Activated CD4-positive, alpha-beta T cell treated with anti-CD3 and anti-CD28 coated beads for 36 hours (primary cell): ENCODE measurements at regions not wholly inside any gene's neighbourhood (a gene's known extent, or its start where the extent isn't known, plus 50 kb on each side); places are given as distances from the start of the nearest gene placed in this dataset.

Source experiments
- ATAC-seq: fragments of 200-7000 bp; cut with Tn5 transposase; one replicate; pipeline ENCODE4 v1.10.0; 2021; ENCODE audit warnings: mild to moderate bottlenecking, moderate library complexity
- CTCF ChIA-PET: fragments of 350-600 bp; sonication (Branson Sonifier 250); formaldehyde crosslinking; loops from one replicate; lab custom pipeline; 2021; ENCODE audit warnings: antibody characterized with exemption; lab: Charles Lee
- POLR2A ChIA-PET: fragments of 350-600 bp; sonication (Branson Sonifier 250); formaldehyde crosslinking; loops from one replicate; lab custom pipeline; 2021; ENCODE audit warnings: antibody characterized with exemption, inconsistent platforms; lab: Charles Lee
- DNase-seq: peaks from one replicate; pipeline ENCODE4 v3.0.0-alpha.2; 2020
- H3K27ac Mint-ChIP-seq: one replicate; pipeline ENCODE4 v1.8.0; 2021; ENCODE audit warnings: mixed read lengths
- H3K27me3 Mint-ChIP-seq: one replicate; pipeline ENCODE4 v1.8.0; 2021; ENCODE audit warnings: mixed read lengths
- H3K36me3 Mint-ChIP-seq: one replicate; pipeline ENCODE4 v1.8.0; 2021; ENCODE audit warnings: low read depth, mixed read lengths
- H3K4me1 Mint-ChIP-seq: one replicate; pipeline ENCODE4 v1.8.0; 2021; ENCODE audit warnings: mixed read lengths
- H3K4me3 Mint-ChIP-seq: one replicate; pipeline ENCODE4 v1.8.0; 2021; ENCODE audit warnings: mild to moderate bottlenecking, moderate library complexity, mixed read lengths
- H3K9me3 Mint-ChIP-seq: one replicate; pipeline ENCODE4 v1.8.0; 2021; ENCODE audit warnings: low read depth, mixed read lengths
- intact Hi-C, 2 experiments: fragments of 100-400 bp; cut with DNase I in 1 of 2; cut with micrococcal nuclease in 1 of 2; formaldehyde crosslinking; loops; one replicate each; pipeline versions ENCODE4 v1.14.2 to v1.15.1; 2022 to 2024; cut with DNase I, micrococcal nuclease

- ChIA-PET POLR2A (interaction anchor here (0.6 kb wide), 2 partner anchors 103 to 312 kb away, joined by 3 to 7 read pairs; no protein-coding TSS in a partner anchor), CTCF (interaction anchor here (0.9 to 2.1 kb wide), 3 partner anchors 16 to 57 kb away, joined by 3 to 7 read pairs (median 4); no protein-coding TSS in a partner anchor)
- DNase-seq (no peak), ATAC-seq (no peak)
- Mint-ChIP-seq H3K9me3 (no peaks in the 10 kb centered on the region), H3K27ac (no peak overlapping the region), H3K36me3 (no peaks in the 10 kb centered on the region), H3K27me3 (no peaks in the 10 kb centered on the region), H3K4me3 (no peak overlapping the region), H3K4me1 (peaks cover 4% of the 10 kb centered on the region)
- intact Hi-C loops, result no loop called here
These were observed 61.9 kb downstream of the EXOSC2 start for GRCh38 chr9:130755377-130756007.

GRCh38 chr9:130756037-130756436 lies 62.5 kb downstream of the EXOSC2 start:
- ChIA-PET POLR2A (interaction anchor here (0.6 kb wide), 2 partner anchors 102 to 312 kb away, joined by 3 to 7 read pairs; no protein-coding TSS in a partner anchor), CTCF (interaction anchor here (0.6 to 2.1 kb wide), 3 partner anchors 15 to 57 kb away, joined by 4 to 7 read pairs (median 4); no protein-coding TSS in a partner anchor)
- Mint-ChIP-seq H3K9me3 (no peaks in the 10 kb centered on the region), H3K36me3 (no peaks in the 10 kb centered on the region), H3K27ac (no peak overlapping the region), H3K4me3 (no peak overlapping the region), H3K27me3 (no peaks in the 10 kb centered on the region), H3K4me1 (peaks cover 4% of the 10 kb centered on the region)
- intact Hi-C loops, result no loop called here
- DNase-seq (no peak), ATAC-seq (no peak)

DNA sequence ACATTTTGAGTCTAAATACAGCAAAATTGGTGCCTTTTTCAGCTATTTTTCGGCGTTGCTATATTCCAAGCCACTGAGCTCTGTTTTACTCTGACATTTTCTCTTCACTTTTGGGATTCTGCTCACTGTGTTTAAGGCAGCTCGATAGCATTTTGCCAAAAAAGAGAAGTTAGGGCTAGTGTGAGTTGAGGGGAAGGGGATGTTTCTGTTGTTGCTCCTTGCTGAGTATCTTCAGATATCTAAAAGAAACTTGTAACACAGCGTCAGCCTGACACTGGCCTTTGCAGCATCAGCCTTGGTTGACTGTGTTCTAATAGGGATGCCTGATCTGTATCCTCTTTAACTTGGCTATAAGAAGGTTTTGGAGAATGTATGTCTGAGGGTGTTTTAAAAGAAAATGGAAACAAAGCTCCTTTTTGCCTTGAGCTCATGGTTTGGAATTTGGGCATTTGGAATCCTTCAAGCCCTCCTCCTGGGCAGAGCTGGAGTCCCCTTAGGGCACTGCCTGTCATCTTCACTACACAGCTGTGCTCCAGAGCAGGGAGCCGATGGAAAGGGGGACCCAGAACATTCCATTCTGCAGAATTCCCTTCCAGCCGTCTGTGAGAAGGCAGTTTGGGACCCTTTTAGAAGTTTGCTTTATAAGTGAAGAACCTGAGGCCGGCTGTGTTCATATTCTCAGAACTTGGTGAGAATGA lies 63.0 kb downstream of the EXOSC2 start:
- ChIA-PET POLR2A (no interaction called here), CTCF (interaction anchor here (0.6 to 2.1 kb wide), 4 partner anchors 15 to 115 kb away, joined by 3 to 7 read pairs (median 4); no protein-coding TSS in a partner anchor)
- Mint-ChIP-seq H3K4me1 (peaks cover 4% of the 10 kb centered on the region), H3K36me3 (no peaks in the 10 kb centered on the region), H3K27me3 (no peaks in the 10 kb centered on the region), H3K4me3 (no peak overlapping the region), H3K27ac (no peak overlapping the region), H3K9me3 (no peaks in the 10 kb centered on the region)
- intact Hi-C loops, result no loop called here
- DNase-seq (no peak), ATAC-seq (no peak)

DNA sequence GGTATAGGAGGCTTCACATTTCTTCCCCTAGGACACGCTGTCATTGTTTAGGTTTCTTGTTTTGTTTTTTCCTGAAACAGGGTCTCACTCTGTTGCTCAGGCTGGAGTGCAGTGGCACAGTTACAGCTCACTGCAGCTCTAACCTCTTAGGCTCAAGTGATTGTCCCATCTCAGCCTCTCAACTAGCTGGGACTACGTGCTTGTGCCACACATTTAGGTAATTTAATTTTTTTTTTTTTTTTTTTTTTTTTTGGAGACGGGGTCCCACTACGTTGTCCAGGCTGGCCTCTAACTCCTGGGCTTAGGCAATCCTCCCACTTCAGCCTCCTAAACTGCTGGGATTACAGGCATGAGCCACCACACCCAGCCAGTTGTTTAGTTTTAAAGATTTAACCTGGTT lies 66.2 kb downstream of the EXOSC2 start:
- no peak overlapping the region for H3K27ac Mint-ChIP-seq
- no peak overlapping the region for H3K4me3 Mint-ChIP-seq
- no peaks in the 10 kb centered on the region for H3K36me3 Mint-ChIP-seq
- no peaks in the 10 kb centered on the region for H3K9me3 Mint-ChIP-seq
- ChIA-PET POLR2A (no interaction called here), CTCF (no interaction called here)
- ATAC-seq (no peak), DNase-seq (no peak)
- intact Hi-C loops, result no loop called here
- H3K4me1 Mint-ChIP-seq, result peaks cover 16% of the 10 kb centered on the region
- H3K27me3 Mint-ChIP-seq, result no peaks in the 10 kb centered on the region

GRCh38 chr9:130763331-130764171 lies 70.0 kb downstream of the EXOSC2 start:
- no peak for ATAC-seq
- Mint-ChIP-seq H3K36me3 (no peaks in the 10 kb centered on the region), H3K4me3 (no peak overlapping the region), H3K27ac (no peak overlapping the region), H3K9me3 (no peaks in the 10 kb centered on the region), H3K4me1 (peaks cover 40% of the 10 kb centered on the region), H3K27me3 (no peaks in the 10 kb centered on the region)
- intact Hi-C loops, result no loop called here
- ChIA-PET CTCF (no interaction called here), POLR2A (no interaction called here)
- DNase-seq, result no peak

DNA sequence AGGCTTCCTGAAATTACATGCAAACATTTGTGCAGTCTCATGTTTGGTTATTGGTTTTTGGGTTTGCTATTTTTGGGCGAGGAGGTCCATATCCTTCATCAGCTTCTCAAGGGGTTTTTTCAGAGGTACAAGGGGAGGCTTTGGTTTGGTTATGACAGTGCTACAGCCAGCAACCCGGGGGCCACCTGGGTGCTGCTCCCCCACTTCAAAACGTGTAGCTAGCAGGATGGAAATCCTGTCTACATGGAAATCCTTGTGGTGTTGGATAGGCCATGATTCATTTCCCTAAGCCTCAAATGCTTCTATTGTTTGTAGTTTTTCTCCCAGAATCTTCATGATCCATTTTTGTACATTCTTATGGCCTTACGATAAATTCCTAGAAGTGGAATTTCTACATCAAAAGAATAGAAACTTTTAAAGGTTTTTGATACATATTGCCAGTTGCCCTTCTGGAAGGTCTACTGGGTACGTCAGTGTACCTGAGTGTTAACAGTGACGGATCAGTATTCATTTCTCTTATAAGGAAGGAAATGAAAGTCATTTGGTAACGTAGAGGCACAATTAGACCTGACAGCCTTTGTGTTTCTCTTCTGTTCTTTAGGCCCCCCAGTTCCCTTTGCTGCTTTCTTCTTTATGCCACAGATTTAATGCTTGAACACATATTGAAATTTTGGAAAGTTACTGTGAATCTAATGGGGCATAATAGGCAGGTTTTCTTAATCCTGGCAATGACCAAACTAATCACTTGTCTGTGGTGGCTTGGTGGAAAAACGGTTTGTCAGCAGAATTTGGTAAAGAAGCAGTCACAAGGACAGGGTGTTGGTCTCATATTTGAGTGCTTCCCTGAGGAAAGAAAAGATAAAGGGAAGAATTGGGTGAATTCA lies 69.7 kb upstream of the ABL1 start:
- intact Hi-C loops, result loop anchor here in 1 of 2 experiments (5.0 kb wide), 1 partner anchor 53 kb away; no protein-coding TSS in a partner anchor
- no peaks in the 10 kb centered on the region for H3K9me3 Mint-ChIP-seq
- H3K27me3 Mint-ChIP-seq, result no peaks in the 10 kb centered on the region
- peak overlapping the region; percentile 20 for H3K27ac Mint-ChIP-seq
- peak; percentile 38 for DNase-seq
- no peaks in the 10 kb centered on the region for H3K36me3 Mint-ChIP-seq
- CTCF ChIA-PET, result interaction anchor here (0.5 to 1.8 kb wide), 3 partner anchors 16 to 99 kb away, joined by 3 to 5 read pairs (median 5); no protein-coding TSS in a partner anchor
- peak; percentile 63 for ATAC-seq
- H3K4me3 Mint-ChIP-seq, result no peak overlapping the region
- POLR2A ChIA-PET, result no interaction called here
- peaks cover 40% of the 10 kb centered on the region for H3K4me1 Mint-ChIP-seq

DNA sequence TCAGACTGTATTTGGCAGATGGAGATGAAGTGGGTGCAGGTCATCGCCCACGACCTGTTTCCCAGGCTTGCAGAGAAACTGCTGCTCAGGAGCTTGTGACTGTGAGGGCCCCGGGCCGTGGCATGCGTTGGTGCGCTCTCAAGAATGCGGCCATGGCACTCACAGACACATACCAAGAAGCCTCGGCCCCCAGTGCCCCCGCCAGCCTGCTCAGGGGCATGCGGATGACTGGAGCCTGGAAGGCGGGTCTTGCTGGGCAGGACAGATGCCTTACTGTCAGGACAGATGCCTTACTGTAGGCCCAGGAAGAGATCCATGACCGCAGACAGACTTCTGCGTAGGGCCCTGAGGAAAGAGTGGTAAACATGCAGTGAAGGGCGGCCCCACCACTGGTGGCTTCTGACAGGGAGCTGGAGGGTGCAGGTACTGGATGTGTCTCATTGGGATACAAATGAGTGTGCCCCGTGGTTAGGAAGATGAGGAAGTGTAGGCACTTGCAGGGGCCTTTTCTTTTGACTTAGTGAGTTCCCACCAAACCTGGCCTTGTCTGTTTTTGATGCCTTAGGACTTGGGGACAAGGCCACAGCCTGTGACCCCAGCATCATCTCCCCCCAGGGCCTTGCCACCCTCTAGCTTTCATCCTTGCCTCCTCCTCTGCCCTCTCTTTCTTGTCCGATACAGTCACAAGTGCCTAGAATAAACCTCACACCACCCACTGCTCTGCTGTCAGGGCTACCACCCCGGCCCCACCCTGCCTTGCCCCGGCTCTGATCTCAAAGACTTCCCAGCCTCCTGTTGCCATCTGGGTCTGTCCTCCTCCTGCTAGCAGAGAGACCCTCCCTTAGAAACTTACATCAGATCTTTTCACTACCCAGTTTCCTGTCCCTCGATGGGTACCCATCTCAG lies 68.8 kb upstream of the ABL1 start:
- peak; percentile 42 for ATAC-seq
- H3K27ac Mint-ChIP-seq, result peak overlapping the region; percentile 55
- no peaks in the 10 kb centered on the region for H3K27me3 Mint-ChIP-seq
- peaks cover 40% of the 10 kb centered on the region for H3K4me1 Mint-ChIP-seq
- no peaks in the 10 kb centered on the region for H3K36me3 Mint-ChIP-seq
- ChIA-PET POLR2A (no interaction called here), CTCF (interaction anchor here (0.5 to 1.8 kb wide), 5 partner anchors 17 to 98 kb away, joined by 3 to 5 read pairs (median 3); no protein-coding TSS in a partner anchor)
- intact Hi-C loops, result loop anchor here in 1 of 2 experiments (5.0 kb wide), 1 partner anchor 54 kb away; no protein-coding TSS in a partner anchor
- no peaks in the 10 kb centered on the region for H3K9me3 Mint-ChIP-seq
- no peak overlapping the region for H3K4me3 Mint-ChIP-seq
- DNase-seq, result peak; percentile 28

DNA sequence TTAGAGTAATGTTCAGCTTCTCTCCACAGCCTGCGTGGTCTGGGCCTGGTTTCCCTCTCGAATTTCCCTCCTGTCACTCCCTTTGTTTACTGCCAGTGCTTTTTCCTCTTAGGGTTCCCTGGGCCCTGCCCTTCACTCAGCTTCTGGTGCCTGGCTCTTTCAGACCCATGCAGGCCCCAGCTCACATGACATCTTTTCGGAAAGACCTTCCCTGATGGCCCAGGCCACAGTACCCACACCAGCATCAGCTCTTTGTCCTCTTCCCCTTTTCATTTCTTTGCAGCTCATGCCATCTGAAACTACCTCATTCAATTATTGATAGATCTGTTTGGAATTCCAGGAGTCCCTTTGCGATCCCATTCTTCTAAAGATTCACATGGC lies 68.1 kb upstream of the ABL1 start:
- intact Hi-C loops, result loop anchor here in 1 of 2 experiments (5.0 kb wide), 1 partner anchor 55 kb away; no protein-coding TSS in a partner anchor
- no peaks in the 10 kb centered on the region for H3K9me3 Mint-ChIP-seq
- no peaks in the 10 kb centered on the region for H3K27me3 Mint-ChIP-seq
- H3K27ac Mint-ChIP-seq, result peak overlapping the region; percentile 55
- no peaks in the 10 kb centered on the region for H3K36me3 Mint-ChIP-seq
- CTCF ChIA-PET, result interaction anchor here (0.5 to 1.8 kb wide), 5 partner anchors 18 to 98 kb away, joined by 3 to 5 read pairs (median 3); no protein-coding TSS in a partner anchor
- POLR2A ChIA-PET, result no interaction called here
- no peak overlapping the region for H3K4me3 Mint-ChIP-seq
- DNase-seq (no peak), ATAC-seq (no peak)
- H3K4me1 Mint-ChIP-seq, result peaks cover 40% of the 10 kb centered on the region

GRCh38 chr9:130768265-130768664 lies 66.8 kb upstream of the ABL1 start:
- intact Hi-C loops, result loop anchor here in 1 of 2 experiments (5.0 kb wide), 1 partner anchor 56 kb away; no protein-coding TSS in a partner anchor
- Mint-ChIP-seq H3K36me3 (no peaks in the 10 kb centered on the region), H3K4me1 (peaks cover 39% of the 10 kb centered on the region), H3K27ac (no peak overlapping the region), H3K27me3 (no peaks in the 10 kb centered on the region), H3K4me3 (no peak overlapping the region), H3K9me3 (no peaks in the 10 kb centered on the region)
- POLR2A ChIA-PET, result no interaction called here
- DNase-seq, result no peak
- ATAC-seq, result no peak
- CTCF ChIA-PET, result interaction anchor here (0.7 to 1.8 kb wide), 4 partner anchors 8 to 101 kb away, joined by 3 to 5 read pairs (median 4); no protein-coding TSS in a partner anchor
